ENCODE measurements at regions not wholly inside any gene's neighbourhood (a gene's known extent, or its start where the extent isn't known, plus 50 kb on each side); places are given as distances from the start of the nearest gene placed in this dataset.

GRCh38 chr11:134668076-134668475 lies 256.0 kb upstream of the B3GAT1 start:
- H3K4me3 ChIP-seq = no peak overlapping the region
- H3K27ac ChIP-seq (replicated peaks in 1 of 4) = no peak overlapping the region
- DNase-seq (ENCODE audit: extremely low spot score) = peak; percentile 72
- no peaks in the 10 kb centered on the region for H3K4me1 ChIP-seq
- no peaks in the 10 kb centered on the region for H3K9me3 ChIP-seq
- no peaks in the 10 kb centered on the region for H3K36me3 ChIP-seq
- intact Hi-C loops (cut with DNase I) = no loop called here
- TF ChIP-seq CTCF (IDR thresholded peaks at IDR 0.05) (no peak), EP300 (IDR thresholded peaks at IDR 0.05) (no peak), POLR2A (IDR thresholded peaks at IDR 0.05; ENCODE audit: low read depth) (no peak), POLR2AphosphoS5 (IDR thresholded peaks at IDR 0.05) (no peak)
- 87% methylated on average over 15 of the region's 15 CpGs for WGBS
- peaks cover 0 to 30% (median 2%) of the 10 kb centered on the region in 4 donors for H3K27me3 ChIP-seq

GRCh38 chr11:134667505-134667904 lies 255.5 kb upstream of the B3GAT1 start:
- H3K27me3 ChIP-seq = peaks cover 0 to 30% (median 2%) of the 10 kb centered on the region in 4 donors
- H3K4me1 ChIP-seq = no peaks in the 10 kb centered on the region
- H3K9me3 ChIP-seq = no peaks in the 10 kb centered on the region
- intact Hi-C loops (cut with DNase I) = no loop called here
- no peak overlapping the region for H3K27ac ChIP-seq (replicated peaks in 1 of 4)
- TF ChIP-seq POLR2AphosphoS5 (IDR thresholded peaks at IDR 0.05) (no peak), EP300 (IDR thresholded peaks at IDR 0.05) (no peak), POLR2A (IDR thresholded peaks at IDR 0.05; ENCODE audit: low read depth) (no peak), CTCF (IDR thresholded peaks at IDR 0.05) (no peak)
- DNase-seq (ENCODE audit: extremely low spot score) = peak; percentile 70
- H3K4me3 ChIP-seq = no peak overlapping the region
- no peaks in the 10 kb centered on the region for H3K36me3 ChIP-seq
- 76% methylated on average over 9 of the region's 9 CpGs for WGBS

- DNase-seq (ENCODE audit: extremely low spot score) = peak; percentile 75
- no peaks in the 10 kb centered on the region for H3K9me3 ChIP-seq
- no peak overlapping the region for H3K27ac ChIP-seq (replicated peaks in 1 of 4)
Observed at GRCh38 chr11:134667175-134667500, 255.1 kb upstream of the B3GAT1 start.

GRCh38 chr11:134666273-134667174 lies 254.5 kb upstream of the B3GAT1 start:
- no peaks in the 10 kb centered on the region for H3K36me3 ChIP-seq
- no peaks in the 10 kb centered on the region for H3K4me1 ChIP-seq
- peak; percentile 81 for DNase-seq (ENCODE audit: extremely low spot score)
- H3K9me3 ChIP-seq = no peaks in the 10 kb centered on the region
- peaks cover 0 to 30% (median 2%) of the 10 kb centered on the region in 4 donors for H3K27me3 ChIP-seq
- H3K4me3 ChIP-seq = no peak overlapping the region
- TF ChIP-seq POLR2A (IDR thresholded peaks at IDR 0.05; ENCODE audit: low read depth) (no peak), CTCF (IDR thresholded peaks at IDR 0.05) (no peak), EP300 (IDR thresholded peaks at IDR 0.05) (no peak), POLR2AphosphoS5 (IDR thresholded peaks at IDR 0.05) (no peak)
- intact Hi-C loops (cut with DNase I) = no loop called here
- no peak overlapping the region for H3K27ac ChIP-seq (replicated peaks in 1 of 4)
- WGBS = 93% methylated on average over 11 of the region's 13 CpGs

More at GRCh38 chr11:134667175-134667500, 255.1 kb upstream of the B3GAT1 start:
- 87% methylated on average over 2 of the region's 4 CpGs for WGBS
- no peak for TF ChIP-seq POLR2A (IDR thresholded peaks at IDR 0.05; ENCODE audit: low read depth)
- Histone ChIP-seq H3K36me3 (no peaks in the 10 kb centered on the region), H3K4me3 (no peak overlapping the region), H3K27me3 (peaks cover 0 to 30% (median 2%) of the 10 kb centered on the region in 4 donors), H3K4me1 (no peaks in the 10 kb centered on the region)
- intact Hi-C loops (cut with DNase I) = no loop called here

GRCh38 chr11:134665571-134666270 lies 253.7 kb upstream of the B3GAT1 start:
- peak; percentile 64 for DNase-seq (ENCODE audit: extremely low spot score)
- Histone ChIP-seq H3K27me3 (peaks cover 0 to 23% (median 2%) of the 10 kb centered on the region in 4 donors), H3K27ac (replicated peaks in 1 of 4) (no peak overlapping the region), H3K4me1 (no peaks in the 10 kb centered on the region), H3K9me3 (no peaks in the 10 kb centered on the region), H3K4me3 (no peak overlapping the region), H3K36me3 (no peaks in the 10 kb centered on the region)
- intact Hi-C loops (cut with DNase I) = no loop called here
- WGBS = 90% methylated on average over 19 of the region's 19 CpGs
- TF ChIP-seq CTCF (IDR thresholded peaks at IDR 0.05) = no peak
- no peak for TF ChIP-seq POLR2AphosphoS5 (IDR thresholded peaks at IDR 0.05)
- no peak for TF ChIP-seq POLR2A (IDR thresholded peaks at IDR 0.05; ENCODE audit: low read depth)
- TF ChIP-seq EP300 (IDR thresholded peaks at IDR 0.05) = no peak

Measured in esophagus muscularis mucosa (tissue), 4 donors.